HG03442 (cell line): ENCODE measurements at regions not wholly inside any gene's neighbourhood (a gene's known extent, or its start where the extent isn't known, plus 50 kb on each side); places are given as distances from the start of the nearest gene placed in this dataset.

Experiments used
- ATAC-seq: cut with Tn5 transposase; IDR thresholded peaks from one replicate; pipeline ENCODE4 v1.9.1; 2021; ENCODE audit warnings: mild to moderate bottlenecking, moderate library complexity; ENCODE audit not compliant: unreplicated experiment

- ATAC-seq = no peak
These were observed 236.9 kb downstream of the NSG2 start for GRCh38 chr5:174282391-174282790.

GRCh38 chr5:174283211-174284005 is 237.9 kb downstream of the NSG2 start:
- no peak for ATAC-seq

- ATAC-seq = peak; percentile 56
These were observed 239.4 kb downstream of the NSG2 start for GRCh38 chr5:174284873-174285272.

GRCh38 chr5:174287761-174288160 is 242.3 kb downstream of the NSG2 start:
- no peak for ATAC-seq

- ATAC-seq = no peak
These were observed 242.9 kb downstream of the NSG2 start for GRCh38 chr5:174288439-174288838.

GRCh38 chr5:174291162-174291561 is 245.7 kb downstream of the NSG2 start:
- ATAC-seq = no peak

- ATAC-seq = no peak
These were observed 246.8 kb downstream of the NSG2 start for GRCh38 chr5:174292348-174292747.

- no peak for ATAC-seq
These were observed 247.5 kb downstream of the NSG2 start for GRCh38 chr5:174293006-174293405.

GRCh38 chr5:174293481-174293880 is 248.0 kb downstream of the NSG2 start:
- no peak for ATAC-seq

GRCh38 chr5:174294891-174295620 is 249.6 kb downstream of the NSG2 start:
- ATAC-seq = no peak

- ATAC-seq = peak; percentile 47
These were observed 250.4 kb downstream of the NSG2 start for GRCh38 chr5:174295702-174296436.

GRCh38 chr5:174300118-174300940 is 254.8 kb downstream of the NSG2 start:
- no peak for ATAC-seq

- ATAC-seq = no peak
These were observed 255.6 kb downstream of the NSG2 start for GRCh38 chr5:174300941-174301761.

GRCh38 chr5:174301848-174302625 is 256.5 kb downstream of the NSG2 start:
- ATAC-seq = no peak

- ATAC-seq = no peak
These were observed 257.5 kb downstream of the NSG2 start for GRCh38 chr5:174303035-174303434.

GRCh38 chr5:174303437-174304045 is 258.0 kb downstream of the NSG2 start:
- ATAC-seq = no peak

GRCh38 chr5:174305241-174305681 is 259.8 kb downstream of the NSG2 start:
- no peak for ATAC-seq

- ATAC-seq = no peak
These were observed 261.0 kb downstream of the NSG2 start for GRCh38 chr5:174306345-174307030.
